ENCODE measurements at regions not wholly inside any gene's neighbourhood (a gene's known extent, or its start where the extent isn't known, plus 50 kb on each side); places are given as distances from the start of the nearest gene placed in this dataset.
"Not testable (repeated sequence)": the region's sequence is repeated elsewhere in the genome, so short reads cannot be mapped to it uniquely, and the experiment has no call there.

- DNase-seq (ENCODE audit: low read depth in 2 of 2) = no peak
Measured at GRCh38 chr14:87321548-87321947, 671.4 kb downstream of the GALC start.

GRCh38 chr14:87312894-87313205, 680.1 kb downstream of the GALC start:
- no peak for DNase-seq (ENCODE audit: low read depth in 2 of 2)

GRCh38 chr14:87312169-87312893, 680.7 kb downstream of the GALC start:
- DNase-seq (ENCODE audit: low read depth in 2 of 2) = no peak

- no peak for DNase-seq (ENCODE audit: low read depth in 2 of 2)
Measured at GRCh38 chr14:87309557-87309956, 683.4 kb downstream of the GALC start.

DNA sequence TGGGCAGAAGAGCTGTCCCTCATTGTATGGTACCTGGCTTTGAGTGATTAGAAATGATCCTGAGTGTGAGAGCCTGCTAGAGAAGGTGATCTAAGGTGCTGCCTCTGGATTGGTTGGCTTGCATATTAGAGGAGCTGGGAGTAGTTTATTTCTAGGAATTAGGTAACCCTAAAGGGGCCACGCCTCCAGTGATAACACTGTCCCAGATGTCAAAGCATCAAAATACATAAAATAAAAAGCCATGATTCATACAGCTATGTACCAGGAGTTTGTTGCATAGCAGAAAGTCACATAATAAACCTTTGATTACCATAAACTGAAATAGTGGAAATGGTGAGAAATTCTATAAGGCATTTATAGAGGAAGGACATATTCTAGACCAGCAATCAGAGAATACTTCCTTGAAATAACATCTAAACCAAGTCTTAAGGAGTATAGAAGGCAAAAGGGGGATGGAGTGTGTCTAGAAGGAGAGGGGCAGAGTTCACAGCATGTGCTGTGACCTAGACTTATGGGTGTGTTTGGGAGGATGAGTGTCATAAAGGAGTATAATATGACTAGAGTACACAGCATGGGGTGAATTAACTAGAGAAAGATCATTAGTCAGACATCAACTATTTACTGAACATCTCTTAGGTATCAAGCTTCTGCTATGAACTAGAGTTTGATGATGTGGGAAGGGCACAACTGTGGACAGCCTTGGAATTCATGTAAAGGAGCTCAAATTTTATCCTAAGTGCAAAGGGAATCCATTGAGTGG, 686.4 kb downstream of the GALC start:
- no peak for DNase-seq (ENCODE audit: low read depth in 2 of 2)

- DNase-seq (ENCODE audit: low read depth in 2 of 2) = no peak
Measured at GRCh38 chr14:87305345-87305744, 687.6 kb downstream of the GALC start.

DNA sequence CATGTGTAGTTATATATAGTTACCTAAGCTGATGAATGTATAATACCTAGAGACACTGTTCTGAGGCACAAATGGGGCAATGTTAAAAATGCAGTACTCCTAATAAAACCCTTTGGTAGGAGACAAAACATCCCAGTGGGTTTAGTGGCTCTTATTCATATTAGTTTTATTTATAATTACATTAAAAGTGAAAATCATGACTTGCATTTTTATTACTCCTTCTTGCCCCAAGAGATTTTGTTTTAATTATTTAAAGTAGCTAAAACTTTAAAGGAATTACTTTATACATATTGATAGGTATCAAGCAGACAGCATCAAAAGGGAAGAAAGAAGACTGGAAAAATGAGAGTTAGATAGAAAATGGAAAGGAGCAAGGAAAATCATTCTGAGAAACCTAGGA, 688.6 kb downstream of the GALC start:
- DNase-seq (ENCODE audit: low read depth in 2 of 2) = no peak

DNA sequence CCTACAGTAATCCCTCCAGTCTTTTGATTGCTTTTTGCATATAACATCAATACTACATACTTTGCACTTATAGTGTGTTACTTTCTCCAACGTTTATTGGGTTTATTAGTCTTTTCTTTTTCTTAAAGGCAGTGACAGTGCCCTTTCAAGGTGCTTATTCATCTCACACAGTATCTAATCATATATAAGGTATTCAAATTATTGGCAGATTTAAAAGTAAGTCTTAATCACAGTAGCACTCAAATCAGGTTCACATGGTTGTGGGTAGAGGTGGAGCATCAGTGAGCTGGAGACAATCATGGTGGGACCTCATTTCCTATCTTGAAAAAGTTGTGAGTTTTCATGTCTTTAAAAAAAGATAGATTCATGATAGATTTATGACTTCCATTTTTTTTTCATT, 706.2 kb downstream of the GALC start:
- no peak for DNase-seq (ENCODE audit: low read depth in 2 of 2)

GRCh38 chr14:87286191-87286590, 706.8 kb downstream of the GALC start:
- DNase-seq (ENCODE audit: low read depth in 2 of 2) = no peak

GRCh38 chr14:87285506-87285905, 707.5 kb downstream of the GALC start:
- no peak for DNase-seq (ENCODE audit: low read depth in 2 of 2)

DNA sequence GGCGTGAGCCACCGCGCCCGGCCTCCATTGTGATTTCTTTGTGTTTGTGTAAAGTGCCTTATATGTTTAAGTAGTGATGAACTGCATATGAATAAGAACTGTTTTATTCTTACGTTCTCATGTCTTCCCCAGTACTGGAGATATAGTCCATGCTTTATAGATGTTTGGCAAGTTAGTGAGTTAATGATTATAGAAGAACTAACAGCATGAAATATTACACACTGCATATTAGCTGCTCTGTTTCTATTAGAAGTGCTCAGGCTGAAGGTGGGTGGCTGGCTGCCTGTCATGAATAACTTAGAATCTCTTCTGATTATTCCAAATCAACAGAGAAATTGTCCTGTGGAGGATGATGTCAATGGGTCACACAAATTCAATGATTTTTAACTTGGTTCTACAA, 709.4 kb downstream of the GALC start:
- no peak for DNase-seq (ENCODE audit: low read depth in 2 of 2)

DNA sequence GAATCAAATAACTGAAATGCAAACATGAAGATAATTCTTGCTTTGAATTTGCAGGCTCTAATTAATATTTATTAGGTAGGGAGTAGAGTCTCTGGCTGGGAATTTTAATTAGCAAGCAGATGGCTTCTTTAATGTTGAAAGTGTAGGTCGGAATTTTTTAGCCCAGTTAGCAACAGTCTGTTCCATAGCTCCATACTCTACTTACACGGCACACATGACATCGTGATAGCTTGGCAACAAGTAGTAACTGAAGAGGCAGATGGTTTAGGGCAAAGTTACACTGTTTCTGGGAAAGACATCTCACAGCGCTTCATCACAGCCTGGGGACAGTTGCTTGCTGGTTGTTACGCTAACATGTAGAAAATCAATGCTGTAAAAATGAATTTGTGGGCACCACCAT, 710.7 kb downstream of the GALC start:
- no peak for DNase-seq (ENCODE audit: low read depth in 2 of 2)

- DNase-seq (ENCODE audit: low read depth in 2 of 2) = peak; percentile 4 to 10
Measured at GRCh38 chr14:87278415-87278814, 714.6 kb downstream of the GALC start.

GRCh38 chr14:87271331-87271730, 721.7 kb downstream of the GALC start:
- DNase-seq (ENCODE audit: low read depth in 2 of 2) = no peak

DNA sequence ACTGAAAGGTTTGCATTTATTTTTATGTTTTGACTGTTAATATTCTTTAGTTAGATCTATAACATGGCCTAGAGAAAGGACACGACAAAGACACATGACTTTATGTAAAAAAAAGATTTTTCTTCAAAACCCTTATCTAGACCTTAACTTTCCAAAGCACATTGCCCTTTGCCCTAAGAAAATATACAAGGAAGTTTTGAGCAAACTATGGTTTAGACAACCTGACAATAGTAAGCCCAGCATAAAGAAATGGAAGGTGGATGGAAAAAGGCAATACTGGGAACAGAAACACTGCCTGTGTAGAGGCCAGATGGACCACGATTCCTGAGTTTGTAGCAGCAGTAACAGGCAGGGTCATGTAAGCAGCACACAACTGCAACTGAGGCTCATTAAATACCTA, 724.0 kb downstream of the GALC start:
- DNase-seq (ENCODE audit: low read depth in 2 of 2) = no peak

GRCh38 chr14:87264796-87265195, 728.2 kb downstream of the GALC start:
- no peak for DNase-seq (ENCODE audit: low read depth in 2 of 2)

GRCh38 chr14:87264272-87264785, 728.7 kb downstream of the GALC start:
- no peak for DNase-seq (ENCODE audit: low read depth in 2 of 2)

- DNase-seq (ENCODE audit: low read depth in 2 of 2) = no peak
Measured at GRCh38 chr14:87261621-87262020, 731.4 kb downstream of the GALC start.

- no peak for DNase-seq (ENCODE audit: low read depth in 2 of 2)
Measured at GRCh38 chr14:87260460-87260859, 732.5 kb downstream of the GALC start.

DNA sequence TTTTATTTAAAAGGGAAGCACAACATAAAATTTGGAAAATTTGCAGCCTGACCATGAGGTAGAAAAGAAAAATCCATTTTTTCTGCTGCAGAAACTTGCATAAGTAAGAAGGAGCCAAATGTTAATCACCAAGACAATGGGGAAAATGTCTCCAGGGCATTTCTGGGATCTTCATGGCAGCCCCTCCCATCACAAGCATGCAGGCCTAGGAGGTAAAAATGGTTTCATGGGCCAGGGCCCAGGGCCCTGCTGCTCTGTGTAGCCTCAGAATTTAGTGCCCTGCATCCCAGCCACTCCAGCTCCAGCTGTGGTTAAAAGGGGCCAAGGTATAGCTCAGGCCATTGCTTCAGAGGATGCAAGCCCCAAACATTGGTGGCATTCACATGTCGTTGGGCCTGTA, 735.6 kb downstream of the GALC start:
- no peak for DNase-seq (ENCODE audit: low read depth in 2 of 2)

GRCh38 chr14:87255058-87255457, 737.9 kb downstream of the GALC start:
- no peak for DNase-seq (ENCODE audit: low read depth in 2 of 2)

GRCh38 chr14:87254331-87254874, 738.6 kb downstream of the GALC start:
- DNase-seq (ENCODE audit: low read depth in 2 of 2) = no peak

DNA sequence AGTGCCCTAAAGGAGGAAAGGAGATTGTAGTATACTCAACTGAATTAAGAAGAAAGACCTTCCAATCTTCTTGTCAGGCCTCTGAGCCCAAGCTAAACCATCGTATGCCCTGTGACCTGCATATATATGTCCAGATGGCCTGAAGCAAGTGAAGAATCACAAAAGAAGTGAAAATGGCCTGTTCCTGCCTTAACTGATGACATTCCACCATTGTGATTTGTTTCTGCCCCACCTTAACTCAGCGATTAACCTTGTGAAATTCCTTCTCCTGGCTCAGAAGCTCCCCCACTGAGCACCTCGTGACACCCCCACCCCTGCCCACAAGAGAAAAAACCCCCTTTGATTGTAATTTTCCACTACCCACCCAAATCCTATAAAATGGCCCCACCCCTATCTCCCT, 739.2 kb downstream of the GALC start:
- DNase-seq (ENCODE audit: low read depth in 2 of 2) = not testable (repeated sequence)

All from fibroblast of skin of left quadriceps (primary cell).